ENCODE measurements at regions not wholly inside any gene's neighbourhood (a gene's known extent, or its start where the extent isn't known, plus 50 kb on each side); places are given as distances from the start of the nearest gene placed in this dataset.
"Not testable (repeated sequence)": the region's sequence is repeated elsewhere in the genome, so short reads cannot be mapped to it uniquely, and the experiment has no call there.

GRCh38 chr11:129751511-129751910 lies 64.1 kb upstream of the TMEM45B start:
- H3K9me3 ChIP-seq (ENCODE audit: severe bottlenecking), result no peaks in the 10 kb centered on the region
- TF ChIP-seq CTCF (IDR thresholded peaks at IDR 0.05; ENCODE audit: low read depth, low read length), result no peak
- peaks cover 39% of the 10 kb centered on the region for H3K27me3 ChIP-seq (ENCODE audit: insufficient read depth, low read depth, severe bottlenecking)
- H3K36me3 ChIP-seq, result no peaks in the 10 kb centered on the region
- H3K4me3 ChIP-seq (ENCODE audit: low read depth, low read length), result no peak overlapping the region
- H3K27ac ChIP-seq, result no peak overlapping the region
- DNase-seq, result no peak

GRCh38 chr11:129763569-129763968 lies 52.1 kb upstream of the TMEM45B start:
- H3K4me3 ChIP-seq (ENCODE audit: low read depth, low read length); H3K36me3 ChIP-seq; H3K27me3 ChIP-seq (ENCODE audit: insufficient read depth, low read depth, severe bottlenecking); H3K27ac ChIP-seq; DNase-seq; H3K9me3 ChIP-seq (ENCODE audit: severe bottlenecking): not testable (repeated sequence)

DNA sequence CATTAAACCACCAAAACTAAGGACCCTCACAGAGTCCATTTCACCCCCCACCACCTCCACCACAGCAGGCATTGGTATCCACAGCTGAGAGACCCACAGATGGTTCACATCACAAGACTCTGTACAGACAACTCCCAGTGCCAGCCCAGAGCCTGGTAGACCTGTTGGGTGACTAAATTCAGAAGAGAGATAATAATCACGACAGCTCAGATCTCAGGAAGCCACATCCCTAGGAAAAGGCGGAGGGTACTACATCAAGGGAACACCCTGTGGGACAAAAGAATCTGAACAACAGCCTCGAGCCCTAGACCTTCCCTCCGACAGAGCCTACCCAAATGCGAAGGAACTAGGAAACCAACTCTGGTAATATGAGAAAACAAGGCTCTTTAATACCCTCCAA lies 51.4 kb upstream of the TMEM45B start:
- not testable (repeated sequence) for H3K4me3 ChIP-seq (ENCODE audit: low read depth, low read length); H3K27ac ChIP-seq; DNase-seq; H3K9me3 ChIP-seq (ENCODE audit: severe bottlenecking); H3K27me3 ChIP-seq (ENCODE audit: insufficient read depth, low read depth, severe bottlenecking); H3K36me3 ChIP-seq
